Ishikawa (cell line): ENCODE measurements at regions not wholly inside any gene's neighbourhood (a gene's known extent, or its start where the extent isn't known, plus 50 kb on each side); places are given as distances from the start of the nearest gene placed in this dataset.

Experiments used
- CEBPB ChIP-seq: IDR thresholded peaks from 2 replicates; pipeline ENCODE4 v1.6.1; 2012
- CREB1 ChIP-seq: IDR thresholded peaks from 2 replicates; pipeline ENCODE4 v1.6.1; 2012; ENCODE audit warnings: low read depth
- EGR1 ChIP-seq: IDR thresholded peaks from 2 replicates; pipeline ENCODE4 v1.6.1; 2012
- EP300 ChIP-seq: IDR thresholded peaks from 2 replicates; pipeline ENCODE4 v1.6.1; 2012; ENCODE audit warnings: borderline replicate concordance
- FOXM1 ChIP-seq: IDR thresholded peaks from 2 replicates; pipeline ENCODE4 v1.6.1; 2012; ENCODE audit warnings: low read depth, borderline replicate concordance
- MAX ChIP-seq: IDR thresholded peaks from 2 replicates; pipeline ENCODE4 v1.6.1; 2012
- NFIC ChIP-seq: IDR thresholded peaks from 2 replicates; pipeline ENCODE4 v1.6.1; 2012
- RAD21 ChIP-seq: IDR thresholded peaks from 2 replicates; pipeline ENCODE4 v1.6.1; 2012; ENCODE audit warnings: low read depth
- REST ChIP-seq: IDR thresholded peaks from 2 replicates; pipeline ENCODE4 v1.6.1; 2012; ENCODE audit warnings: low read depth, mild to moderate bottlenecking
- TAF1 ChIP-seq: IDR thresholded peaks from 2 replicates; pipeline ENCODE4 v1.6.1; 2012; ENCODE audit warnings: low read depth, mild to moderate bottlenecking
- TCF12 ChIP-seq: IDR thresholded peaks from 2 replicates; pipeline ENCODE4 v1.6.1; 2012; ENCODE audit warnings: low read depth
- TEAD4 ChIP-seq: IDR thresholded peaks from 2 replicates; pipeline ENCODE4 v1.6.1; 2012
- YY1 ChIP-seq: IDR thresholded peaks from 2 replicates; pipeline ENCODE4 v1.6.1; 2012; ENCODE audit warnings: low read depth
- ZBTB7A ChIP-seq: IDR thresholded peaks from 2 replicates; pipeline ENCODE4 v1.6.1; 2012; ENCODE audit warnings: low read depth
- TF ChIP-seq, protein P1 (sequence below): IDR thresholded peaks from 2 replicates; pipeline ENCODE4 v1.6.1; 2012

DNA sequence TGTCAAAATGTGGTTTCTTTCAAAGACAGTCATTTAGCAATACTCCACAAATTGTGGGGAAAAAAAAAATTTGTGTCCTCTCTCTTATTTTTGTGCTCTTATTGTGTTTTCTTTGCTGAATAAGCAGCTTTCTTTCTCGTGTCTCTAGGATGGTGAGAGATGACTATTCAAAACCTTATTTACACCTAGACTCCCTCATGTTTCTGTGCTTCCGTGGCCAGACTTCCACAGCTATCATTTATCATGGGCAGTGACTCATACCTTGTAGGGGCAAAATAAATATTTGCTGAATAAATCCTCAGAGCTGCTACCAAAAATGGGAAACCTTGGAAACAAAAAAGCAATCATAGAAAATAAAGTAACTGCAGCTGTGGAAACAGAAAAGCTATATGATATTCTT is 204.9 kb upstream of the MIR17HG start:
- no peak for TF ChIP-seq FOXM1
- TF ChIP-seq NFIC = no peak
- TF ChIP-seq TAF1 = no peak
- no peak for TF ChIP-seq TCF12
- TF ChIP-seq CREB1 = no peak
- no peak for TF ChIP-seq YY1
- TF ChIP-seq CEBPB = no peak
- TF ChIP-seq TEAD4 = no peak
- no peak for TF ChIP-seq REST
- no peak for TF ChIP-seq EP300
- TF ChIP-seq MAX = no peak

DNA sequence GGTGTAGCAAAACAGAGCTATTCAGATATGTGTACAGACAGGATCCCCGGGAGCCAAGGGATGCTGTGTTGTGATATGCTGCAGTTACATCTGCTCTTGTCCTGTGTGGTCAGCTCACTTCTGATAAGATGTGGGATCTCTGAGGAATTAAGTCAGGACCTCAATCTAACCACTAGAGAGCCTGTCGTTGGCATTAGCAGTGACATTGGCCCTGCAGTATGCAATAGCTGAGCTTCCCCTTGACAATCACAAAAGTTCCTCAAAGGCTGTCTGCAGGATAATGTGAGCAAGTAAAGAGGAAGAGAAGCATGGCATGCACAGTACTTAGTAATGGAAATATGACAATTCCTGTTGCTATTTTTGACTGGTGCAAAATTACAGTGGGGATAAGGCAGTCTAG is 203.4 kb upstream of the MIR17HG start:
- TF ChIP-seq NFIC (no peak), ZBTB7A (no peak), TCF12 (no peak), RAD21 (no peak), MAX (no peak), REST (no peak), EP300 (no peak), YY1 (no peak), FOXM1 (no peak), CREB1 (no peak), TEAD4 (no peak), EGR1 (no peak), TAF1 (no peak), CEBPB (no peak)
- TF ChIP-seq, protein P1, sequence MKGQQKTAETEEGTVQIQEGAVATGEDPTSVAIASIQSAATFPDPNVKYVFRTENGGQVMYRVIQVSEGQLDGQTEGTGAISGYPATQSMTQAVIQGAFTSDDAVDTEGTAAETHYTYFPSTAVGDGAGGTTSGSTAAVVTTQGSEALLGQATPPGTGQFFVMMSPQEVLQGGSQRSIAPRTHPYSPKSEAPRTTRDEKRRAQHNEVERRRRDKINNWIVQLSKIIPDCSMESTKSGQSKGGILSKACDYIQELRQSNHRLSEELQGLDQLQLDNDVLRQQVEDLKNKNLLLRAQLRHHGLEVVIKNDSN = no peak

GRCh38 chr13:91144486-91144885 is 203.0 kb upstream of the MIR17HG start:
- TF ChIP-seq EGR1 (no peak), CREB1 (no peak), EP300 (no peak)

GRCh38 chr13:91145571-91146205 is 201.8 kb upstream of the MIR17HG start:
- no peak for TF ChIP-seq MAX
- no peak for TF ChIP-seq NFIC

DNA sequence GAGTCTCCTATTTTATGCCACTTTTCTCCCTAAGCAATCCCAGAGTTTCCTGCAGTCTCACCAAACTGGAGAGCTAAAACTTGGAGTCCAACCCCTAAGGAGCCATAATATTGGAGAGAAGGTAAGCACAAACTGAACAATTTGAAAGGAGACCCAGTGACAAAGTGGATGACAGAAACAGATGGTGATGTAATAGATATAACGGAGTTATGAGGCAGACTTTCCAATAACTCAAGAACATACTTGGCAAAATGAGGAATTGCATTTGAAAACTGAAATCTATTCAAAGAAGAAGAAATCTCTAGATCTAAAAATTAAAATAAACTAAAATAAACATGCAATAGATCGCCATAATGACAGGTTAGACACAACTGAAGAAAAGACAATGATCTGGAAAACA is 200.9 kb upstream of the MIR17HG start:
- TF ChIP-seq CEBPB = no peak
- TF ChIP-seq, protein P1 = no peak
- no peak for TF ChIP-seq TEAD4
- no peak for TF ChIP-seq CREB1
- no peak for TF ChIP-seq EGR1
- TF ChIP-seq ZBTB7A = no peak
- TF ChIP-seq FOXM1 = no peak
- TF ChIP-seq REST = no peak
- TF ChIP-seq TAF1 = no peak
